ENCODE measurements at regions not wholly inside any gene's neighbourhood (a gene's known extent, or its start where the extent isn't known, plus 50 kb on each side); places are given as distances from the start of the nearest gene placed in this dataset.

DNA sequence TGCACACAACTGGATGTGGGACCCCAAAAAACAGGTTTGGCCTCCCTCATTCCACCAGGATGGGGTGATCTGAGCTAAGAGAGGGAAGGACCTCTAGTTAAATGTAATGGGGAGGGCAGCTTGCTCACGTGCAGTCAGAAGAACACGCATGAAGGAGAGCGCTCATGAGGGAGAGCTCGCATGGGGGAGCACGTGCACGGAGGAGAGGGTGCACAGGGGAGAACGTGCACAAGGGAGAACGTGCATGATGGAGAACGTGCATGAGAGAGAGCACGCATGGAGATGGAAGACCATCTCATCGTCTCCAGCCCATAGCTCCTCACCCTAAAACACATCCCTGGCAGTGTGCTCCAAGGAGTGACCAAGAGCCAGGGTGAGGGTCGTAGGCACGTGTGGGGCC, 141.2 kb downstream of the RBFOX3 start:
- DNase-seq: no peak

DNA sequence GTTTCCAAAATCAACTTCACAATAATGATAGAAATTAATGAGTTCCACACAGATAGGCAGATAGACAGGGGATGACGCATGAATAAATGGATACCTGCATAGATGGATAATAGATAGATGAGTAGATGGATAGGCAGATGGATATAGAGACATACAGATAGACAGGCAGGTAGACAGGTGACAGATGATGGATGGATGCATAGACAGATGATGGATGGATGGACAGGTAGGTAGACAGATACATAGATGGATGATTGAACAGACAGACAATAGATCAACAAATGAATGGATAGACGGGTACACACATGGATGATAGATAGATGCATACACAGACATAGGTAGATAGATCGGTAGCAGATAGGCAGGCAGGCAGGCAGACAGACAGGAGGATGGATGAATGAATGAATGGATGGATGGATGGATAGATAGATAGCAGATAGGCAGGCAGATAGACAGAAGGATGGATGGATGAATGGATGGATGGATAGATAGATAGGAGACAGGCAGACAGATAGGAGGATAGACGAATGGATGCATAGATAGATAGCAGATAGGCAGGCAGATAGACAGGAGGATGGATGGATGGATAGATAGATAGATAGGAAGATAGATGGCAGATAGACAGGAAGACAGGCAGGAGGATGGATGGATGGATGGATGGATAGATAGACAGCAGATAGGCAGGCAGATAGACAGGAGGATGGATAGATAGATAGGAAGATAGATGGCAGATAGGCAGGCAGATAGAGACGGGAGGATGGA, 142.5 kb downstream of the RBFOX3 start:
- DNase-seq: no peak

DNA sequence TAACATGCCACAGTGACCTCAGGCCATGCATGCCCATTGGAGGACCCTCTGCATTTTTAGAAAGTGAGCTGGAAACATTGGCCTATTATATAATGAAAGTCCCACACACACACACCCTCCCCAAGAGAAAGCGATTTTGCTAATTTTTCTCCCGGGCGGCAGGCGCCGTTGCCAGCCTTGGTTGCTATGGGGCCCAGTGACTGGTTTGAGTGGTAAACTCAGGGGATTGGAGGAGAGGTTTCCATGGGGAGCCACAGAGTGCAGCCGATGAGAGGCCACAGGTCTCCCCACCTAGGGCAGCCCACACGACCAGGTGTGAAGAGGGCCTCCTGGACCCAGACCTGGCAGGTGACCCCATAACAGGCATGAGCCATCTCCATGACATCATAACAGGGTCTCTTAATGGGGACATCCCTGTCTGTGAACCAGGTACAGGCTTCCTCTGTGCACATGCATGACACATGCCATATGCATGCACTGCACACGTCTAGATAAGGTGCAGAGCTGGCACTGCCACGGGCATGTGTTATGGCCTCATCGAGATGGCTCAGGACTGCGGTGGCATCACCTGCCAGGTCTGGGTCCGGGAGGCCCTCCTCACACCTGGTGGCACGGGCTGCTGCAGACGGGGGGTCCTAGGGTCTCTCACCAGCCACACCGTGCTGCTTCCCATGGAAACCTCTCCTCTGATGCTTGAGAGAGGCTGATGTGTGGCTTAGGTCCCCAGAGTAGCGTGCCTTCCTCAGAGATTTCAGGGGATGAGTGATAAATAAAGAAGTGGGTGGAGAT, 144.1 kb downstream of the RBFOX3 start:
- no peak for DNase-seq

DNA sequence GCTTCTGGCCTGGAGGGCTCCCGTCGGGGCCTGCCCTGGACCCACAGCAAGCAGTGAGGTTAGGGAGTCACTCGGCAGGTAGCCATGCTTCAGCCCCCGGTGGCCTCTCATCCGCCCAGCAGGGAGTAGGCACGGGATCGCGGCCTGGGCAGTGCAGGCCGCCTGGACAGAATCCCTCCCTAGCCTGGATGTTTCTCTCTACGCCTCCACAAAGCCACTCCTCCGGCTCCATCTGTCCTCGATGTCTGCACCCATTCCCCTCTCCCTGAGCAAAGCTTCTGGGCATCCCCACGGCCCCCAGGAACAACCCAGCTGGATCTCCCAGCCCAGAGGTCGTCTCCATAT, 145.2 kb downstream of the RBFOX3 start:
- DNase-seq: no peak

DNA sequence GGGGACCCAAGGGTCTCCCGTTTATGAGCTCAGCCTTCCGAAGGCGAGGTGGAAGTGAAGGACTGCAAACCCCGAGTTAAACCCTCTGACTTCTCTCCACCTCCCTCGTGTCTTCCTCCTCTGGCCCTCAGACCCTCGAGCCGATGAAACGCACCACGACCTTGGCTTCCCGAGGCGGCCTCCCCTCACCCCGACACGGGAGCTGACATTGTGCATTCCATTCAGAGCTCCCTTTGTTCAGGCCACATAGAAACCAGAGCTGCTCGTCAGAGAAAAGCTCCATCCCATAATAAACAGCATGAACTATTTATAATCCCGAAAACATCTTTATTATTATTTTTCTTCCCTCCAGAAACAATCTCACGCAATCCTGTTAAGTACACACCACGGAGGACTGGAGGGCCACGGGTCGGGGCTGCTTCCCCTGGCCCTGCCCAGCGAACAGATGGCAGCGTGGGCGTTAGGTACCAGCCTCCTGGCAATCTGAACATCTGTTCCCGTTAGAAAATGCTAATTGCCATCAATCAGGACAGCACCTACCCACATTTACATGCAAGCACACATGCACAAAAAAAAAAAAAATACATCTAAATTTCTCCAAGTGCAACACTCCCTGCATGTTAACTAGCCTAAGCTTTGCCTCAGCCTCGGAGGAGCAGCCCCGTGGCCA, 145.7 kb downstream of the RBFOX3 start:
- no peak for DNase-seq

DNA sequence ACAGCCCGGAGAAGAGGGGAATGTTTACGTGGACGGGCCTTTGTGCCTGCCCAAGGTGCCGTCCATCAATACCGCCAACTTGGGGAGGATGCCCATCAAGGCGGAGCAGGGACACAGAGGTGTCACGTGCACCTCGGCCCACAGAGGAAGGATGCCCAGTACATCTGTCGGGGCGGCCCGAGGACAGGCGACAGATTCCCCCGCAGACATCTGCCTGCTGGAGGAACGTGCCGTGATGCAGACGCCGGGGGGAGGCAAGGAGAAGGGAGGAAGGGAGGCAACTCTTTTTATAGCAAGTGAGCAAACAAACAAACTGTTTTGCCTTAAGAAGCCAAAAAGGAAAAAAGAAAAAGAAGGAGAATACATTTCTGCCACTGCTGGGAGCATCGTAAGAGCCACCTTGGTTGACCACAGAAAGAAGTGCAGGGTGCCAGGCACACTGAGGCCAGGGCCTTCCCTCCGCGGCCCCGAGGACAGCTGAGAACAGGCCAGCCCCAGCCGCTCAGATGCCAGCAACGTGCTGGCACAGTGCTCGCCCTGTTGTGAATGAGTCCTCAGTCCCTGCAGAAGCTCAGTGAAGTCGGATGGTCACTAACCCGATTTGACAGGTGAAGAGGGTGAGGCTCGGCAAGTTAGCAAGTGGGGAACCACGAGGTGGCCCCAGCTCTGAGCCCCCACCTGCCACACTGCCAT, 146.4 kb downstream of the RBFOX3 start:
- DNase-seq: no peak

DNA sequence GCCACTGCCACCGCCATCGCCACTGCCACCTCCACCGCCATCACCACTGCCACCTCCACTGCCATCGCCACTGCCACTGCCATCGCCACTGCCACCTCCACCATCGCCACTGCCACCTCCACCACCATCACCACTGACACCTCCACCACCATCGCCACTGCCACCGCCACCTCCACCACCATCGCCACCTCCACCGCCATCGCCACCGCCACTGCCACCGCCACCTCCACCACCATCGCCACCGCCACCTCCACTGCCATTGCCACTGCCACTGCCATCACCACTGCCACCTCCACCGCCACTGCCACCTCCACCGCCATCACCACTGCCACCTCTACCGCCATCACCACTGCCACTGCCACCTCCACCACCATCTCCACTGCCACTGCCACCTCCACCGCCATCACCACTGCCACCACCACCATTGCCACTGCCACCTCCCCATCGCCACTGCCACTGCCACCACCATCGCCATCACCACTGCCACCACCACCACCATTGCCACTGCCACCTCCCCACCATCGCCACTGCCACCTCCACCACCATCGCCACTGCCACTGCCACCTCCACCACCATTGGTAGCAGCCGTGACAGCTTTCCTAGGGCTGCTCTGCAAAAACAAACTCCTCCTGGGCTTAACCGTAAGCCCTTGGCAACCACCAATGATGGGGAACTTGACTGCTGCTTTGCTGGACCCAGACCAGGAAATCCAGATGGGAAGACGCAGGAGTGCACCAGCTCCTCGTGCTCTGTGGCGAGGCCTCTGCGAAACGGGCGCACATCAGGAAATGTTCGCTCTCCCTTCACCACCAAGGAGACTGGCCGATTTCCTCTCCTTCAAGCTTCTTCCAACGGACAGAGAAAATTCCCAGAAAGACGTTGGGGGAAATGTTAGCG, 147.2 kb downstream of the RBFOX3 start:
- DNase-seq: no peak

DNA sequence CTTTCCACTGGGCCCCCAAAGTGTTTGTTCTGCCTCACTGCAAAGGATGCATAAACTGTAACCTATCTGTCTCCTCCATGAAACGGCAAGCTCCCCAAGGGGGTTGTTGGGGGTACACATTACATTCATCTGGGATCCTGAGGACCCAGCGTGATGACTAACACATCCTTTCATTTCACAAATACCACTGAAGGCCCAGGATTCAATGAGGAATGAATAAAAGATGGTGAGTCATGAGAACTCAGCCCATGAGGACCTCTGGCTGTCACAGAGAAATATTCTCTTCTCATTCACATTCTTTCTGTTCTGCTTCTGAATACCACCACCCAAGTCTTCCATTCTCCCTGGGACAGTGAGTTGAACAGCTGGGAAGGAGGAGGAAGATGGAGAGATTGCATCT, 149.8 kb downstream of the RBFOX3 start:
- DNase-seq: no peak

DNA sequence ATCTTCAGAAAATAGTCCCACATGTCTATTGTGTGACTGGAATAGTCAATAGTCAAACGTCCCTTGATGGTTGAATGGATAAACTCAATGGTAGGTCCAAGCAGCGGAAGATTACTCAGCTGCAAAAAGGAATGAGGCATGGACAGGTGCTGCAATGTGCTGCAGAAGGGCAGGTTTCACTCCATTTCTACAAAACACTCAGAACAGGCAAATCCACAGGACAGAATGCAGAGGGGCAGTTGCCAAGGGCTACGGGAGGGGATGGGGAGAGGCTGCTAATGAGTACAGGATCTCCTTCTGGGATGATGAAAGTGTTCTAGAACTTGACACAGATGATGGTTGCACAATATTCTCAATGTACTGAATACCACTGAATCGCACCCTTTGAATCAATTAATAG, 151.0 kb downstream of the RBFOX3 start:
- DNase-seq: no peak

DNA sequence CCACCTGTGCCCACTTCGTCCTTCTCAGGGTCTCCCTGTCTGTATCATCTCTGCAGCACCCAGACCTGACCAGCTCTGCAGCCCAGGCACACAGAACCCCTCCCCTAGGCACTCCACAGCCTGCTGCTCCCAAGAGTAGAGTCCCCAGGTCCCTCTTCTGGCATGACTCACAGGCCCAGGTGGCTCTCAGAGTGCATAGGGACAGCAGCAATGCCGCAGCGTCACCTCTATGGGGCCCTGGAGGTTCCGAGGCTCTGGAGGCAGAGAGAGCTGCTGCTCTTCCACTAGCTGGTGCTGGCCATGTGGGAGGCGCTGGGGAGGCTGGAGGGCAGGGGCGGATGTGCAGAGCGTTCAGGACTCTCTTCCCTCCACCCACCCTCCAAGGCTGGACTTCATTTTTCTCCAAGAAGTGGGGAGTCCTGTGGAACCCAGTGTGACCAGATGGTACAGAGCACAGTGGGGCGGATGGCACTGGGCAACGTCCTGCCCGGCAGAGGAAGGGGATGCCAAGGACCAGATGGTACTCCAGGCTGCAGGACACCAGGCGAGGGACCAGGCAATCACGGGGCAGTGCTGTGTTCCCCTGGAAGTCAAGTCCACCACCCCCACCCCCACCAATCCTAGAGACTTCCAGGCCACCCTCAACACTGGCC, 151.7 kb downstream of the RBFOX3 start:
- no peak for DNase-seq

DNA sequence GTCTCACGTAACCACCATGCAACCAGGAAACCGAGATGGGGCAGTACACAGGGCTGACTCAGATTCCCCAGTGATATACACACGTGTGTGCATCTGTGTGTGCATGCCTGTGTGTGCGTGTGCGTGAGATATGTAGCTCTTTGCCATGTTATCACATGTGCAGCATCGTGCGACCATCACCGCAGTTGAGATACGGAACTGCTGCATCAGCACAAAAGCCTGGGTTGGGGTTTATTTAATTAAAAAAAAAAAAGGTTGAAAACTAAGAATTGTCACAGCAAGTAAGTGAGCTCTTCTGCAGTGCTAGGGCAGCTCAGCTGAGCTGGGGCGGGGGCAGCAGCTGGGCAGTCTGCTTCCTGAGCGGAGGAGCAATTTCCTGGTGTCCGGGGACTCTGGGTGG, 152.5 kb downstream of the RBFOX3 start:
- no peak for DNase-seq

DNA sequence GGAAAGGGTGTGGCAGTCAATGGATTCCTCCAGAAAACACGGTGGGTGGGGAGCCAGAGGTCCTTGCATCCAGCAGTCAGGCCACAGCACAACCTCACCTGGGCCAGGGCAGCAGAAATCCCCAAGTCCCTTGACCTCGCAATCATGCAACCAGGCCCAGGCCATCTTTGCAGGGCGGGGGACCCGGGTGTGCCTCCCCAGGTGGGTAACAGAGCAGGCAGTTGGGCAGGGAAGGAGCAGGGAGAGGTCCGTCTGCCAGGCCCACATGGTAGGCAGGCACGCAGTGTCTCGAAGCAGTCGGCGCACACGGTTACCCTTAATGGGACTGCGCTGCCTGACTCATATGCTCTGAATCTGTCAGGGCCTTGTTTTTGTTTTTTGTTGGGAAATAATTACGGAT, 153.0 kb downstream of the RBFOX3 start:
- no peak for DNase-seq

DNA sequence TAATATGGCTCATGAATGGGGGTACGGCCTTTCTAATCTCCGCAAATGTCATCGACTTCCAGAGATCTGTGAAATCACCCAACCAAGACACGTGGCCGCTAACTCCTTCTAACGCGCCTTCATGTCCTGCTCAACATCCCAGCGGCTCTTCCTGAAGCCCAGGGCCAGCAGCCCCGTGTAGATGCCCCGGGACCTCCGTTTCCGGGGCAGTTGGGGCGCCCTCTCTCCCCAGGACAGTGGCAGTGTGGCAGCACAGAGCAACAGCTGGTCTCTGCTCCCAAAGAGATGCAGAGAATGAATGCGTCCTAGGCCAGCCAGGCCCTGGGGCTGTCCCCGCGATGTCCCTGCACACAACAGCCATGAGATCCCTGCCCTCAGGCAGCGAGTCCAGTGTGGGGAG, 153.5 kb downstream of the RBFOX3 start:
- no peak for DNase-seq

DNA sequence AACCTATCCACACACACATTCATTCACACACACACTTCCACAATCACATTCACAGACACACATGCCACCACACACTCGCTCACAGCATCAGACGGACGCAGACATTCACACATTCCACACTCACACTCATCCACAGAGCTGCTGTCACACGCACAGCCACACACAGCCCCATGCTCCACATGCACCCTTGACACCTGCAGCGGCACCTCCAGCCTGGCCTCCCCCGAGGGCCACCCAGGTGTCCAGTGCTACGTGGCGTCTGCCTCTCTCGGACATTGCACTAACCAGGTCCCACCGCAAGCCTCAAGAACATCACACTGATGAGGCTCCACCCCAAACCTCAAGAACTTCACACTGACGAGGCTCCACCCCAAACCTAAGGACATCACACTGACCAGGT, 155.2 kb downstream of the RBFOX3 start:
- no peak for DNase-seq

DNA sequence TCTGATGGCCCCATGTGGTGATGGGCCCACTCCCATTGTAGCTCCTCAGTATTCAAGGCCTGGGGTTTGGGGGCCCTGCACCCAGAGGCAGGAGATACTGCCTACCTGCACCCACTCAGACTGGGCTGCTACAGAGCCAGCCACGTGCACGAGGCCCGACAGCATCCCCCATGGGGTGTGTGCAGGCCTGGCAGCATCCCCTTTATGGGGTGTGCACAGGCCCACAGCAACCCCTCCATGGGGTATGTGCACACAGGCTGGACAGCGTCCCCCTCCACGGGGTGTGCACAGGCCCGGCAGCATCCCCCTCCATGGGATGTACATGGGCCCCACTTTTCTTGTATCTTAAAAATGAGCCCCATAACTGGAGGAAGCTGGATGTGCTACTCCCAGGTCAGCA, 156.0 kb downstream of the RBFOX3 start:
- DNase-seq: no peak

DNA sequence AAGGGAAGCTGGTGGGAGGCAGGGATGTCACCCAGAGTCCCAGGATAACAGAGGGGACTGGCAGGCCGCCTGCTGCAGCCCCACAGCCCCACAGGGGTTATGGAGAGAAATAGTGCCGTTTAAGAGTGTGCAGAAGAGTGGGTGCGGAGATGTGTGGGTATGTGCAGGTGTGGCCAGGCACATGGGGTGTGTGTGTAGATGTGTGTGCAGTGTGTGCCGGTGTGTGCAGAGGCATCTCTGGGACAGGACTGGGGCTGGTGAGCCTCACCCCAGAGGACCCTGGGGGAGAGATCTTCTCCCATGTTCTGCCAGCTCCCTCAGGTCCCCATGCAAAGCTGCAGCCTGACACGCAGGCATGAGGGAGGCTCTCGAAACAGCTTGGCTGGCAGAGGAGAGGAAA, 157.4 kb downstream of the RBFOX3 start:
- DNase-seq: no peak

DNA sequence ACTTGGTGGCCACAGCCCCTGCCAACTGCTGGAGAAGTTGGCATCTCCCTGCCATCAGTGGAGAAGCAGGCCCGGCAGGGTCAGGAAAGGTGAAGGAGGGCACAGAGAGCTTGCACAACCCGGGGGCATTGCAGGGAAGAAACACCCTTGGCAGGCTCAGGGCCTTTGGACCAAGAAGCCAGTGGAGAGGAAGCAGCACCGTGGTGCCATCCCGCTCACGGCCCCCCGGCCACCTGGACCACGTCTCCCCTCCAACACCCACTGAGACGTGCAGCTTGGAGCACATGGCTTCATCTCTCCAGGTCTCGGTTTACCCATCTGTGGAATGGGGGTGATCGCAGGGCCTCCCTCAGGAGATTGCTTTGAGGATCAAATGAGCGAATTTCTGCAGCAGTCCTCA, 158.1 kb downstream of the RBFOX3 start:
- no peak for DNase-seq

DNA sequence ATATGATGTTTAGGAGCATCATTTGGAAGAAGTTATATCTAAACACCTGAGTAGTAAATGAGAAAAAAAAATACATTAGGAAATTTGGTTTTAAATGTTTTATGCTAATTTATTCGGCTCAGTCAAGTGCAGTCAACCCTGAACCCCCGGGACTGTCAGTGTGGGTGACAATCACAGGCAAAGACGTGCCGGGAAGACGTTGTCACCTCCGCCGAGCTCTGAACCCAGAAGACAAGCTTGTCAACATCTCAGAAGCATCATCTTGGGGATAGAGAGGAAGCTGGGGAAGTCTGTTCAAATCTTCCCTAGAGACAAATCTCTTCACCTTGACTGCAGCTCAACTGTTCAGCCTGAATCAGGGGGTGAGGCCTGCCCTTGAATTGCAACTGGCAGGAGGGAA, 159.7 kb downstream of the RBFOX3 start:
- DNase-seq: no peak

DNA sequence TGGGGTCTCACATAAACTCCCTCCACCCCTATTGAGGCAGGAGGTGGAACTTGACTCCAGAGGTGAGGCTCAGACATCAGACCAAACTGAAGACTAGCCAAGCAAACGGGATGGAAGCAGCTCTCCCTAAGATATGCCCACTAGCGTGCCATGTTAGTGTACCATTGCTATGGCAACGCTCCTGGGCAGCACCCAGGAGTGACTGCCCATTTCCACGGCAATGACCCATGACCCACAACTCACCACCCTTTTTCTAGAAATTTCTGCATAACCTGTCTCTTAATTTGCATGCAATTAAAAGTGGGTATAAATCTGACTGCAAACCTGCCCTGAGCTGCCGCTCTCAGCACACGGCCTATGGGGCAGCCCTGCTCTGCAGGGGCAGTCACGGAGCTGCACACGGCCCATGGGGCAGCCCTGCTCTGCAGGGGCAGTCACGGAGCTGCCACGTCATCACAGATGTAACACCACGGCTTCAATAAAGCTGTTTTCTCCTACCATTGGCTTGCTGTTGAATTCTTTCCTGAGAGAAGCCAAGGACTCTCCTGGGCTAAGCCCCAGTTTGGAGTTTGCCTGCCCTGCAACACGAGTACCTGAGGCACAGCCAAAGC, 164.3 kb downstream of the RBFOX3 start:
- no peak for DNase-seq

DNA sequence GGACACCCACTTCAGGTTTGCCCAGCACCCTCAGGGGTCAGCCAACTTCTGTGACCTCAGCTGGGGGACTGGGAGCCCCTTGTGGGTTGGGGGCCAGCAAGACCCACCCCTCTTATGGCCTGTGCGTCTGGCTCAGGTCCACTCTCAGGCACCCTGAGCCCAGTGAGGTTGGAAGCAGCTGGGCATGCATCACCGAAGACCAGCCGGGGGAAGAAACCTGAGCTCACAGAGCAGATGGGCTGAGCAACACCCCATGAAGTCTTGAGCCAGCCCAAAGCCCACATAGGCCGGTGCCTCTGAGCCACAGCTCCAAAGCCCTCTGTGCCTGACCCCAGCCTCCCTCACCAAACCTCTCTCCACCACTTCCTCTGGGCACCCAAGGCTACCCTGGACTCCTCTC, 166.7 kb downstream of the RBFOX3 start:
- no peak for DNase-seq

DNA sequence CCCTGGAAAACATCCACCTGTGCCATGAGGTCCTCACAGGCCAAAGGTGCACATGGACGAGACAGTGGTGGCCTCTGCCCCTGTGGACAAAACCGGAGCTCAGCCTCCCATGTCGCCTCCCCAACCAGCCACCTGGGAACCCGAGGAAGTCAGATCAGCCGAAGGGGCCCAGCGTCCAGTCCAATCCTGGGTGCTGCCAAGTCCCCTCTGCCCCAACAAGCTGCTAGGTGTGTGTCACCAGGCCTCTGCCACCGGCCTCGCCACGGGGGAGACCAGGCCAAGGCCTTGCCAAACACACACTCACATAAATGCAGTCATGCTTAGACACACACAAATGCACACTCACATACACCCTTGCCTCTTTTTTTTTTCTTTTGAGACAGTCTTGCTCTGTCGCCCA, 167.8 kb downstream of the RBFOX3 start:
- no peak for DNase-seq
